Superior temporal gyrus (tissue), 1 donor: ENCODE measurements at regions not wholly inside any gene's neighbourhood (a gene's known extent, or its start where the extent isn't known, plus 50 kb on each side); places are given as distances from the start of the nearest gene placed in this dataset.

ENCODE experiments used
- DNase-seq: peaks from one replicate; pipeline ENCODE4 v3.0.0-alpha.2; 2016; ENCODE audit errors: extremely low spot score

GRCh38 chr14:101103321-101103901 is 199.9 kb upstream of the RTL1 start:
- DNase-seq: no peak

- DNase-seq: no peak
These were observed 201.0 kb upstream of the RTL1 start for GRCh38 chr14:101104485-101104884.

GRCh38 chr14:101105045-101105444 is 201.5 kb upstream of the RTL1 start:
- no peak for DNase-seq

GRCh38 chr14:101108579-101109346 is 205.2 kb upstream of the RTL1 start:
- DNase-seq: no peak

- DNase-seq: no peak
These were observed 205.8 kb upstream of the RTL1 start for GRCh38 chr14:101109347-101109638.

GRCh38 chr14:101109981-101110728 is 206.6 kb upstream of the RTL1 start:
- no peak for DNase-seq

- DNase-seq: no peak
These were observed 207.5 kb upstream of the RTL1 start for GRCh38 chr14:101110729-101111619.

GRCh38 chr14:101111620-101112290 is 208.2 kb upstream of the RTL1 start:
- DNase-seq: no peak

GRCh38 chr14:101112351-101113107 is 209.0 kb upstream of the RTL1 start:
- DNase-seq: no peak

GRCh38 chr14:101113108-101113612 is 209.6 kb upstream of the RTL1 start:
- DNase-seq: no peak

- DNase-seq: no peak
These were observed 210.6 kb upstream of the RTL1 start for GRCh38 chr14:101113835-101114725.

- no peak for DNase-seq
These were observed 211.4 kb upstream of the RTL1 start for GRCh38 chr14:101114726-101115515.

- no peak for DNase-seq
These were observed 212.1 kb upstream of the RTL1 start for GRCh38 chr14:101115652-101116051.

GRCh38 chr14:101116065-101116464 is 212.5 kb upstream of the RTL1 start:
- DNase-seq: no peak

GRCh38 chr14:101116486-101117130 is 213.1 kb upstream of the RTL1 start:
- DNase-seq: no peak

- DNase-seq: no peak
These were observed 214.0 kb upstream of the RTL1 start for GRCh38 chr14:101117543-101117942.

GRCh38 chr14:101118233-101118632 is 214.7 kb upstream of the RTL1 start:
- no peak for DNase-seq
